ENCODE measurements at regions not wholly inside any gene's neighbourhood (a gene's known extent, or its start where the extent isn't known, plus 50 kb on each side); places are given as distances from the start of the nearest gene placed in this dataset.

GRCh38 chr1:242774256-242774655 is 249.8 kb upstream of the PLD5 start:
- TF ChIP-seq CTCF (conservative IDR thresholded peaks at IDR 0.05 in 1 of 2, IDR thresholded peaks at IDR 0.05 in 1 of 2; ENCODE audit: low read depth in 1 of 2, low read length in 2 of 2): no peak
- TF ChIP-seq EZH2 (IDR thresholded peaks at IDR 0.05; ENCODE audit: low read length, missing control alignments): no peak
